ENCODE measurements at regions not wholly inside any gene's neighbourhood (a gene's known extent, or its start where the extent isn't known, plus 50 kb on each side); places are given as distances from the start of the nearest gene placed in this dataset.

DNA sequence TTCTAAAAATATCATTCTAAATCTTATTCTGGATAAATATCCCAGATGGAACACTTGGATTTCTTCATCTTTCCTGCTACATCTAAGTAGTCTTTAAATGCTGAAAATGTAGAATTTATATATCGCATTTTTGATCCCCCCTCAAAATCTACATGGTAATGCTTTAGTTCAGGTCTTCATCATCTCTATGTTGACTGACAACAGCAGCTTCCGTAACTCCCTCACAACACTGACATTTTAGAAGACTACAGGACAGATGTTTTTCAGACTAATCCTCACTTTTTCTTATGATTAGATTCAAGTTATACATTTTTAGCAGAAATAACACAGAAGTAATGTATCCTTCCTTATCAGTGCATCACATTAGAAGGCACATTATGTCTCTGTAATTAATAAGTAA lies 336.5 kb downstream of the LMO4 start:
- TF ChIP-seq CTCF (conservative IDR thresholded peaks at IDR 0.05) (no peak), ZFX (IDR thresholded peaks at IDR 0.05) (no peak)

All from C4-2B (cell line).